Fibroblast of villous mesenchyme (primary cell): ENCODE measurements at regions not wholly inside any gene's neighbourhood (a gene's known extent, or its start where the extent isn't known, plus 50 kb on each side); places are given as distances from the start of the nearest gene placed in this dataset.

Experiments used
- DNase-seq: peaks from one replicate; pipeline ENCODE4 v3.0.0-alpha.2; 2010; ENCODE audit warnings: low read depth
- H3K4me3 ChIP-seq: 2 replicates; pipeline ENCODE4 v1.5.1; 2011; ENCODE audit warnings: low read depth, mild to moderate bottlenecking, low read length
- CTCF ChIP-seq: IDR thresholded peaks from 2 replicates; pipeline ENCODE4 v1.5.1; 2012; ENCODE audit warnings: low read depth, mild to moderate bottlenecking, low read length; ENCODE audit not compliant: insufficient read depth

- no peak for DNase-seq
- no peak for TF ChIP-seq CTCF
- H3K4me3 ChIP-seq = no peak overlapping the region
Measured at GRCh38 chr17:21532763-21533385, 156.7 kb downstream of the KCNJ12 start.

- TF ChIP-seq CTCF = no peak
- DNase-seq = peak; percentile 40
- no peak overlapping the region for H3K4me3 ChIP-seq
Measured at GRCh38 chr17:21535686-21536375, 156.5 kb upstream of the KCNJ18 start.

- no peak overlapping the region for H3K4me3 ChIP-seq
- DNase-seq = no peak
- no peak for TF ChIP-seq CTCF
Measured at GRCh38 chr17:21537302-21537701, 155.0 kb upstream of the KCNJ18 start.

- no peak for DNase-seq
- TF ChIP-seq CTCF = no peak
- H3K4me3 ChIP-seq = no peak overlapping the region
Measured at GRCh38 chr17:21538615-21539014, 153.7 kb upstream of the KCNJ18 start.

- DNase-seq = no peak
Measured at GRCh38 chr17:21539146-21539545, 153.2 kb upstream of the KCNJ18 start.

GRCh38 chr17:21540502-21540901 lies 151.8 kb upstream of the KCNJ18 start:
- H3K4me3 ChIP-seq = no peak overlapping the region

More at GRCh38 chr17:21539146-21539545, 153.2 kb upstream of the KCNJ18 start:
- no peak overlapping the region for H3K4me3 ChIP-seq
- TF ChIP-seq CTCF = no peak

More at GRCh38 chr17:21540502-21540901, 151.8 kb upstream of the KCNJ18 start:
- no peak for TF ChIP-seq CTCF
- DNase-seq = no peak
